GM23248 (cell line): ENCODE measurements at regions not wholly inside any gene's neighbourhood (a gene's known extent, or its start where the extent isn't known, plus 50 kb on each side); places are given as distances from the start of the nearest gene placed in this dataset.

Experiments used
- DNase-seq: peaks from one replicate; pipeline ENCODE4 v3.0.0-alpha.2; 2015
- H2AFZ ChIP-seq: fragments of 200-600 bp; sonication (generic); 2 replicates; pipeline ENCODE4 v1.6.1; 2016; ENCODE audit warnings: antibody characterized with exemption
- H3F3A ChIP-seq: fragments of 200-600 bp; sonication (generic); 2 replicates; pipeline ENCODE4 v1.6.1; 2016; ENCODE audit warnings: mild to moderate bottlenecking, antibody characterized with exemption, mixed run types; ENCODE audit not compliant: insufficient read depth
- H3K27ac ChIP-seq: fragments of 200-600 bp; sonication (generic); 2 replicates; pipeline ENCODE4 v1.5.1; 2016; ENCODE audit warnings: mild to moderate bottlenecking
- H3K27me3 ChIP-seq: fragments of 200-600 bp; sonication (generic); replicated peaks from 2 replicates; pipeline ENCODE4 v1.6.1; 2016; ENCODE audit warnings: mild to moderate bottlenecking; ENCODE audit not compliant: insufficient read depth
- H3K36me3 ChIP-seq: fragments of 200-600 bp; sonication (generic); 2 replicates; pipeline ENCODE4 v1.6.1; 2016; ENCODE audit warnings: low read depth, mild to moderate bottlenecking
- H3K4me1 ChIP-seq: fragments of 200-600 bp; sonication (generic); 2 replicates; pipeline ENCODE4 v1.6.1; 2016; ENCODE audit warnings: mild to moderate bottlenecking; ENCODE audit not compliant: insufficient read depth
- H3K4me2 ChIP-seq: fragments of 200-600 bp; sonication (generic); one replicate; pipeline ENCODE4 v1.6.1; 2016; ENCODE audit warnings: mild to moderate bottlenecking; ENCODE audit not compliant: unreplicated experiment
- H3K4me3 ChIP-seq: fragments of 200-600 bp; sonication (generic); 2 replicates; pipeline ENCODE4 v1.5.1; 2016; ENCODE audit warnings: mild to moderate bottlenecking
- H3K79me2 ChIP-seq: fragments of 200-600 bp; sonication (generic); 2 replicates; pipeline ENCODE4 v1.6.1; 2016; ENCODE audit warnings: mild to moderate bottlenecking; ENCODE audit not compliant: insufficient read depth
- H3K9ac ChIP-seq: fragments of 200-600 bp; sonication (generic); 2 replicates; pipeline ENCODE4 v1.6.1; 2016; ENCODE audit warnings: mild to moderate bottlenecking
- H3K9me2 ChIP-seq: fragments of 200-600 bp; sonication (generic); 2 replicates; pipeline ENCODE4 v1.6.1; 2016; ENCODE audit warnings: mixed run types, mild to moderate bottlenecking, moderate library complexity; ENCODE audit not compliant: insufficient read depth
- H3K9me3 ChIP-seq: fragments of 200-600 bp; sonication (generic); one replicate; pipeline ENCODE4 v1.6.1; 2017; ENCODE audit warnings: low read depth
- H4K20me1 ChIP-seq: fragments of 200-600 bp; sonication (generic); 2 replicates; pipeline ENCODE4 v1.6.0; 2016; ENCODE audit not compliant: insufficient read depth
- EZH2 ChIP-seq: fragments of 200-600 bp; sonication (generic); IDR thresholded peaks from 2 replicates; pipeline ENCODE4 v1.6.1; 2018; ENCODE audit warnings: antibody characterized with exemption, mild to moderate bottlenecking; ENCODE audit not compliant: insufficient read depth, poor library complexity, severe bottlenecking
- EZH2phosphoT487 ChIP-seq: fragments of 200-600 bp; sonication (generic); IDR thresholded peaks from 2 replicates; pipeline ENCODE4 v1.6.1; 2018; ENCODE audit warnings: antibody characterized with exemption, moderate library complexity, mild to moderate bottlenecking, low read depth; ENCODE audit not compliant: insufficient read depth
- WGBS, 2 experiments: methylation state at CpG; one replicate each; pipeline ENCODE4 v1.1.6; 2015 to 2017; ENCODE audit warnings: low lambda C conversion rate in 2 of 2, low coverage in 1 of 2; ENCODE audit errors: missing lambda C conversion rate in 2 of 2; 5-methylcytosine and 5-hydroxymethylcytosine counted together
- in situ Hi-C: fragments of 300-500 bp; cut with MboI; formaldehyde crosslinking; loops from 2 replicates; pipeline ENCODE4 v1.15.0; 2020

GRCh38 chr1:234941321-234942011 lies 187.2 kb downstream of the TOMM20 start:
- Histone ChIP-seq H3F3A (no peaks in the 10 kb centered on the region), H3K36me3 (no peaks in the 10 kb centered on the region), H3K27ac (no peak overlapping the region), H3K4me3 (no peak overlapping the region), H3K9me3 (no peaks in the 10 kb centered on the region), H4K20me1 (no peaks in the 10 kb centered on the region), H3K9me2 (no peaks in the 10 kb centered on the region), H3K4me1 (no peaks in the 10 kb centered on the region), H3K4me2 (no peak overlapping the region), H3K79me2 (no peaks in the 10 kb centered on the region), H3K27me3 (no peaks in the 10 kb centered on the region), H2AFZ (no peak overlapping the region), H3K9ac (no peak overlapping the region)
- no peak for DNase-seq
- TF ChIP-seq EZH2: no peak
- WGBS, 2 experiments: 94 to 95% methylated on average over 3 of the region's 3 CpGs
- in situ Hi-C loops: no loop called here

DNA sequence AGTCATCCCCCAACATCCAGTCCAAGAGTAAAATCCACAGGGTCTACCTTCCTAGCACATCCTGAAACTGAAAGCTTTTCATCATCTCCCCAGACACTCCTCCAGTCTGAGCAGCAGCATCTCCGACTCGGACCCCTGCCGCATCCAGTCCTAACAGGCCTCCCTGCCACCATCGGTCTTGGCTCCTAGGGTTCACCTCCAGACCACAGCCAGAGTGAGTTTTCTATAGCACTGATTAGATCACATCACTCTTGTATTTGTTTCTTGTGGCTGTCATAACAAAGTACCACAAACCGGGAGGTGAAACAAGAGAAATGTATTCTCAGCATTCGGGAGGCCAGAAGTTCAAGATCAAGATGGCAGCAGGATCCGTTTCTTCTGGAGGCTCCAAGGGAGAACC lies 187.8 kb downstream of the TOMM20 start:
- TF ChIP-seq EZH2 (no peak), EZH2phosphoT487 (no peak)
- Histone ChIP-seq H3K27me3 (no peaks in the 10 kb centered on the region), H2AFZ (no peak overlapping the region), H3K9me3 (no peaks in the 10 kb centered on the region), H3K79me2 (no peaks in the 10 kb centered on the region), H3K9me2 (no peaks in the 10 kb centered on the region), H3F3A (no peaks in the 10 kb centered on the region), H3K27ac (no peak overlapping the region), H3K4me1 (no peaks in the 10 kb centered on the region), H3K36me3 (no peaks in the 10 kb centered on the region), H4K20me1 (no peaks in the 10 kb centered on the region), H3K9ac (no peak overlapping the region), H3K4me3 (no peak overlapping the region), H3K4me2 (no peak overlapping the region)
- no peak for DNase-seq
- in situ Hi-C loops: no loop called here
- WGBS, 2 experiments: 93 to 96% methylated on average over 7 of the region's 7 CpGs

- 53 to 54% methylated on average over 7 of the region's 7 CpGs for WGBS, 2 experiments
Measured at GRCh38 chr1:234938924-234939323, 189.7 kb downstream of the TOMM20 start.

DNA sequence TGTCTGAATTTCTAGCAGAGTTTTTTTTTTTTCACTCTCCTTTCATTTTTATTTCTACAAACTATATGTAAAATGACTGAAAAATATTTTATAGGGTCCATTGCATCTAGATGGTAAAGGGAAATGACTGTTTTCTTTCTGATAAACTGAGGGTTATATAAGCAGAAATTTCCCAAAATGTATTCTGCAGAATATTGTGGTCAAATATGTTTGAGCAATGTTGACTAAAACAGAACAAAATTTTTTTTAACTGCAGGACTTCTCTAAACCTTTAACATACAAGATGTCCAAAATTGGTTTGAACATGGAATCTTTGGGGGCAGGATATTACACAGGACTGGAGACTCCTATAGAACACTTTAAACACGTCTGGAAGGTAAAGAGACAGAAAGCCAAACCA lies 190.5 kb downstream of the TOMM20 start:
- no peak overlapping the region for H3K4me2 ChIP-seq
- H3K4me3 ChIP-seq: no peak overlapping the region

More at GRCh38 chr1:234938924-234939323, 189.7 kb downstream of the TOMM20 start:
- H3K9ac ChIP-seq: no peak overlapping the region
- DNase-seq: no peak
- H3K4me1 ChIP-seq: no peaks in the 10 kb centered on the region
- no peaks in the 10 kb centered on the region for H3K79me2 ChIP-seq
- in situ Hi-C loops: no loop called here
- H3K27me3 ChIP-seq: no peaks in the 10 kb centered on the region
- H3K9me3 ChIP-seq: no peaks in the 10 kb centered on the region
- no peak for TF ChIP-seq EZH2
- no peak overlapping the region for H3K4me3 ChIP-seq
- H3K27ac ChIP-seq: no peak overlapping the region
- H3K4me2 ChIP-seq: no peak overlapping the region
- H3F3A ChIP-seq: no peaks in the 10 kb centered on the region
- no peaks in the 10 kb centered on the region for H3K9me2 ChIP-seq
- no peaks in the 10 kb centered on the region for H4K20me1 ChIP-seq
- H2AFZ ChIP-seq: no peak overlapping the region
- H3K36me3 ChIP-seq: no peaks in the 10 kb centered on the region

More for the DNA sequence above, 190.5 kb downstream of the TOMM20 start:
- H3F3A ChIP-seq: peaks cover 7% of the 10 kb centered on the region
- TF ChIP-seq EZH2 (no peak), EZH2phosphoT487 (no peak)
- H3K27me3 ChIP-seq: no peaks in the 10 kb centered on the region
- DNase-seq: no peak
- no peaks in the 10 kb centered on the region for H3K79me2 ChIP-seq
- no peak overlapping the region for H3K27ac ChIP-seq
- no peaks in the 10 kb centered on the region for H3K9me3 ChIP-seq
- no peak overlapping the region for H3K9ac ChIP-seq
- H4K20me1 ChIP-seq: no peaks in the 10 kb centered on the region
- no peaks in the 10 kb centered on the region for H3K36me3 ChIP-seq
- H2AFZ ChIP-seq: no peak overlapping the region
- peaks cover 8% of the 10 kb centered on the region for H3K4me1 ChIP-seq
- no peaks in the 10 kb centered on the region for H3K9me2 ChIP-seq
- 92 to 95% methylated on average over 1 of the region's 1 CpG for WGBS, 2 experiments
- in situ Hi-C loops: no loop called here
